NT2/D1 (cell line): ENCODE measurements at regions not wholly inside any gene's neighbourhood (a gene's known extent, or its start where the extent isn't known, plus 50 kb on each side); places are given as distances from the start of the nearest gene placed in this dataset.

Source experiments
- YY1 ChIP-seq: IDR thresholded peaks from 2 replicates; pipeline ENCODE4 v1.6.1; 2011; ENCODE audit not compliant: insufficient read length, insufficient read depth
- ZNF274 ChIP-seq: IDR thresholded peaks from 2 replicates; pipeline ENCODE4 v1.6.1; 2011; ENCODE audit warnings: mild to moderate bottlenecking, low read depth, low read length

- no peak for TF ChIP-seq ZNF274
- TF ChIP-seq YY1: no peak
Observed at GRCh38 chr2:228913176-228913575, 357.9 kb downstream of the PID1 start.
